ENCODE measurements at regions not wholly inside any gene's neighbourhood (a gene's known extent, or its start where the extent isn't known, plus 50 kb on each side); places are given as distances from the start of the nearest gene placed in this dataset.
A peak's percentile ranks its signal among the peaks of the same experiment; 100 is the strongest.
"Not testable (repeated sequence)": the region's sequence is repeated elsewhere in the genome, so short reads cannot be mapped to it uniquely, and the experiment has no call there.

- DNase-seq (ENCODE audit: low spot score), result no peak
Measured at GRCh38 chr11:69205743-69206612, 50.2 kb downstream of the SMIM38 start.

- not testable (repeated sequence) for DNase-seq (ENCODE audit: low spot score)
Measured at GRCh38 chr11:69206613-69206965, 50.9 kb downstream of the SMIM38 start.

DNA sequence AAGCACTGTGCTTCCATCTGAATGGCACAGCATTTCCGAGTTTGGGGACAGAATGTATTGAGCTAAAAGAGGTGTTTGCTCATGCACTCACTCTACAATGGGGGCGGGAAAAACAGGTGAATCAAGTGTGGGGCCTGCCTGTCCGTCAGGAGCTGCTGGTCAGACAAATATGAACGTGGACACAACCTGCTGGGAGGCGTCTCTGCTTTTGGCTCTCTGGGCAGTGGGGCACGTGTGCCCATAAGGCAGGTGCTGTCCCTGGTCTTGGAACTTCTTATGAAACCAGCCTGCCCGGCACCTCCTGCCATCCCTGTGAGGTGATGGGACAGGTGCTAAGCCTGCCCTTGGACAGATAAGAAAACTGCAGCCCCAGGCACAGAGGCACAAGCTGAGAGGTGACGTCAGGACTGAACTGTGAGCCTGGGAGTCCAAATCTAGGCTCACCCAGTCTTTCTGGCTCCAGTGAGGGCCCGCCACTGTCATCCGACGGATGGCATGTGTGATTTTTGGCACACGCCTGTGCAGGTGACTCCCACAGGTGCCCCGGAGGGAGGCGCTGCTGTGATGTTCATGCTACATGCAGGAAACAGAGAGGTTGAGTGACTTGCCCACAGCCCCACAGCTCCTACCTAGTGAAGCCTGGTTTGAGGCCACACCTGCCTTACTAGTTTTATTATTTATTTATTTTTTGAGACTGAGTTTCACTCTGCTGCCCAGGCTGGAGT, 51.6 kb downstream of the SMIM38 start:
- DNase-seq (ENCODE audit: low spot score), result no peak

GRCh38 chr11:69208190-69209037, 52.7 kb downstream of the SMIM38 start:
- no peak for DNase-seq (ENCODE audit: low spot score)

DNA sequence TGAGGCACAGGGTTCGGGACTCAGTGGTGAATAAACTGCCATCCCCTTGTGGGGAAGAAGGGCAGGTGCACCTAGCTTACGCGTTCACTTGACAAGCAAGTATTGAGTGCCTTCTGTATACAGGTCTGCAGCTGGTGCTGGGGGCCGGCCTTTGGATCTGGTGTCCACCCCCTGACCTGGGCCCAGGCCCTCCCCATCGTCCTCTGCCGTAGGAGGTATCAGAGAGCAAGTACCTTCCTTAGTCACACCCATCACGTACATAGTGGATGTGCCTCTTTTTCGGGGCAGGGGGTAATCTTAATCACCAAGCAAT, 53.3 kb downstream of the SMIM38 start:
- no peak for DNase-seq (ENCODE audit: low spot score)

- no peak for DNase-seq (ENCODE audit: low spot score)
Measured at GRCh38 chr11:69209421-69210309, 53.9 kb downstream of the SMIM38 start.

DNA sequence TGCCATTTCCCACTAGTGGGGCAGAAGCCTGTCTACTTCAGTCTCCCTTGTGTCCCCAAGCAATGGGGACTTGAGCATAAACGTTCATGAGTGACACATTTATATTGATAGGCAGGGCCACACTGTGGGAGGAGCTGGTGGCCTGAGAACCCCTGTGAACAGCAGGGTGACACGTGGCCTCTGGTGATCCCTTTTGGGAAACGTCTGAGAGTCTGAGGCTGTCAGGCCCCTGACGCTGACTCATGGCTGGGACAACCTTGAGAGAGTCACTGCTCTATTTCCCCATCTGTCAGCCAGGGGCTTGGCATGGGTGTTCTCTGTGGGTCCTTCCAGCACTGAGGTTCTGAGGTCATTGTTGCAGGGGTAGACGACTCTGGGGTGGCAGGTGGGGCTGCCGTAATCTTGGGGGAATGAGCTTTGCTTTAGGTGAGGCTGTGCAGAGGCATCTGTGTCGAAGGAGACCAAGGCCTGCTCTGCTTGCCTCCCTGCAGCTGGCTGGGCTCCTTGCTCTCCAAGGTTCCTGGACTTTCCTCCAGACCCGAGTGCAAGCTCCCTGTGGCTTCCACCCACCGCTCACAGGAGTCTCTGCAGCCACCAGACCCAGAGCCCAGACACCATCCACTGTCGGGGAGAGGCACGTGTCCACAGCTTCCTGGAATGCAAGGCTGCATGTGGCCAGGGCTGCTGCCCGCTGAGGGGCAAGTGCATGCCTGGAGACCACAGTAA, 54.7 kb downstream of the SMIM38 start:
- DNase-seq (ENCODE audit: low spot score), result no peak

DNA sequence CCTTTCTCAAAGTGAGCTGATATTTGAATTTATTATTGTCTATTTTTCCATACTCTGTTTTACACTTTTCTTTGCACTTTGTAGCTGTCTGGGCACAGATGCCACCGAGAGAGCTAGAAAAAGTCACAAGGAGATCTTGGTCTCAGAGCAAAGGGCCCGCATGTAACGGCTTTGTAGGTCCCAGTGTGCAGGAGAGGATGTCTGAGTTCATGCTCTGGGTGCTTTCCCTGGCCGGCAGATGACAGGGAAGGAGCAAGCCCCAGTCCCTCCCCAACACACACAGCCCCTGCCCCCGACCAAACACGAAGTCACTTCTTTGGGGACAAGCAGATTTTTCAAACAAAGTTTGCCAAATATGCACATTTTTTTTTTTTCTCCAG, 55.8 kb downstream of the SMIM38 start:
- DNase-seq (ENCODE audit: low spot score), result peak; percentile 29

DNA sequence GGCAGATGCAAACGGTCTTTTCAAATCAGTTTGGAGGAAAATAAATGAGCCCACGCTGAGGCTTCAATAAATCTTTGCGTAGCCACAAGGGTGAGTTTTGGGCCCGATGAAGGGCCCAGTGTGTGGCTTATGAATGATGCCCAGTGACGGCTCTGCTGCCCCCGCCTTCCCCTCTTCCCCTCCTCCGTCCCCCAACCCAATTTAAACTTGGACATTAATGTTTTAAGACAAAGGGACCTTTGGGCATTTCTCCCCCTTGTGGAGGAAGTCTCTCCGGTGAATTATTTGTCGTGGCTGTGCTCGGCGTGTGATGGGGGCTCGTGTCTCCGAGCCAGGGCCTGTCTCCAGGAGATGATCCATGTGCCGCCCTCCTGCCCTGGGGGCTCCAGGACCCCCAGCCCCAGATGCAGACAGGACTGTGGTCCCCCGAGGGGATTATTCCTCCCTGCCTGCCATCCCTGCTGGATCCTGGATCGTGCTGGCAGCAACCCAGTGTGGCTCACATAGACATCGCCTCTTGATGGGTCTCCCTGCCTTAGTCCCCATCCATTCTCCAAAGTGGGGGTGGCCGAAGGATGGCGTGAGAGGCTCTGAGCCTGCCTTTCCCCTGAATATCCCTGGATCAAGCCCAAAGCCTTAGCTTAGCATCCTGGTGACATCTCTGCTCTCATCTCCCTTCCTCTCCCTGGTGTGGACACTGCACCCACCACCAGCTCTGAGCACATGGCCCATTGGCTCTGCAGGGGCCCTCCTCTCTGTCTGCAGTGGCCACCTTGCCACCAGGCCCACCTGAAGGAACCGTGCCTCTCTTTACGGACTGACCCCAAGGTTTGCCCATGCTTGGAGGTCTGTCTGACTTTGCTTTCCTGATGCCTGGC, 56.4 kb downstream of the SMIM38 start:
- DNase-seq (ENCODE audit: low spot score), result peak; percentile 18

DNA sequence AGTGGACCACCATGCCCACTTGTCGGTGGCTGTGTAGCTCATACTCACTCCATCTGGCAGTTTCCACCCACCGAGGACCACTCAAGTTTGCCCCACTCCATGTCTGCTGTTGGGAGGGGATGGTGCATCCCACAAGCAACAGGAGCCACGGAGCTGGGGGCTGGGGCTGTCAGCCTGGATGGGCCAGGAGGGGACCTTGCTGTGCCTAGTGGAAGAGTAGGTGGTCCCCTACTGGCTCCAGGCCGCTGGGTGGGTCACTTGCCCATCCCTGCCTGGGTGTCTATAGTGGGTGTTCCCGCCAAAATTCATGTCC, 57.0 kb downstream of the SMIM38 start:
- DNase-seq (ENCODE audit: low spot score), result peak; percentile 29

GRCh38 chr11:69213316-69213715, 57.6 kb downstream of the SMIM38 start:
- DNase-seq (ENCODE audit: low spot score), result peak; percentile 4

GRCh38 chr11:69213964-69214363, 58.2 kb downstream of the SMIM38 start:
- peak; percentile 18 for DNase-seq (ENCODE audit: low spot score)

- DNase-seq (ENCODE audit: low spot score), result peak; percentile 10
Measured at GRCh38 chr11:69215216-69215615, 59.5 kb downstream of the SMIM38 start.

GRCh38 chr11:69215784-69216415, 60.2 kb downstream of the SMIM38 start:
- DNase-seq (ENCODE audit: low spot score), result peak; percentile 40

DNA sequence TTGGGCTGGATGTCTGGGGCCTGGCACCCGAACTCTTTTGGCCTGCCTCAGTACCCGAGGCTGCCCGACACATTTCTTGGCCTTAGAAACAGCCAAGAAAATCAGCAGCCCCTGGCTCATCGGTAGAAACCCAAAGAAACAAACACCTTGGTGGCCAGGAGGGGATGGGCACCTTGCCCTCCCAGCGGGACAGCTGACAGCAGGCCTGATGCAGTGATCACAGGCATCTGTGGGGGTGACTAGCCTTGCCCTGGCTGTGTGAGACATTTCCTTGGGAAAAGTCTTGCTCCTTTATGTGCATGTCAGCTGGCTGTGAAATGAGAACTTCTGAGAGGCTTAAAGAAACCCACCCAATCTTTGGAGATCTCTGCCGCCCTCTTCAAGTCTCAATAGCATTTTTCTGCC, 60.9 kb downstream of the SMIM38 start:
- peak; percentile 35 for DNase-seq (ENCODE audit: low spot score)

- DNase-seq (ENCODE audit: low spot score), result peak; percentile 47
Measured at GRCh38 chr11:69217276-69218105, 61.8 kb downstream of the SMIM38 start.

GRCh38 chr11:69218271-69218682, 62.5 kb downstream of the SMIM38 start:
- peak; percentile 23 for DNase-seq (ENCODE audit: low spot score)

DNA sequence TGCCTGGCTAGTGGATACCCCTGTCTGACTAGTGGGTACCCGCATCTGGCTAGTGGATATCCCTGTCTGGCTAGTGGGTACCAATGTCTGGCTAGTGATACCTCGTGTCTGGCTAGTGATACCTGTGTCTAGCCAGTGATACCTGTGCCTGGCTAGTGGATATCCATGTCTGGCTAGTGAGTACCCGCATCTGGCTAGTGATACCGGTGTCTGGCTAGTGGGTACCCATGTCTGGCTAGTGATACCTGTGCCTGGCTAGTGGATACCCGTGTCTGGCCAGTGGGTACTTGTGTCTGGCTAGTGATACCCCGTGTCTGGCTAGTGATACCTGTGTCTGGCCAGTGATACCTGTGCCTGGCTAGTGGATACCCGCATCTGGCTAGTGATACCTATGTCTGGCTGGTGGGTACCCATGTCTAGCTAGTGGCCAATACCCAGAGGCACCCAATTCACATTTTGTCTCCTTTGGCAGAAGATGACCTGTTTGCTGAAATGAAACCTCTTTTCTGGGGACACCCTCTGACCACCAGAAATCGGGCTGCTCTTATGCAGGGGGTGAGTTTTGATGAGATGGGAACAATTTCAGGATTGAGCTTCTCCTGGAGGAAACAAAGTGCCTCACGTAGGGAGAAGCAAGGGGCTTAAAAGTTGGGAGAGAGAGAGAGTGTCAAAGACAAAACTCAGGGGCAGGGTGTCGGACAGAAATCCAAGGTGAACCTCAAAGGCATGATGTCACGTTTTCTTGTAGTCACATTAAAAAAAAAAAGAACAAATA, 63.4 kb downstream of the SMIM38 start:
- peak; percentile 23 for DNase-seq (ENCODE audit: low spot score)

All from ureter (tissue), 1 donor.